ENCODE measurements at regions not wholly inside any gene's neighbourhood (a gene's known extent, or its start where the extent isn't known, plus 50 kb on each side); places are given as distances from the start of the nearest gene placed in this dataset.
"Not testable (repeated sequence)": the region's sequence is repeated elsewhere in the genome, so short reads cannot be mapped to it uniquely, and the experiment has no call there.

DNA sequence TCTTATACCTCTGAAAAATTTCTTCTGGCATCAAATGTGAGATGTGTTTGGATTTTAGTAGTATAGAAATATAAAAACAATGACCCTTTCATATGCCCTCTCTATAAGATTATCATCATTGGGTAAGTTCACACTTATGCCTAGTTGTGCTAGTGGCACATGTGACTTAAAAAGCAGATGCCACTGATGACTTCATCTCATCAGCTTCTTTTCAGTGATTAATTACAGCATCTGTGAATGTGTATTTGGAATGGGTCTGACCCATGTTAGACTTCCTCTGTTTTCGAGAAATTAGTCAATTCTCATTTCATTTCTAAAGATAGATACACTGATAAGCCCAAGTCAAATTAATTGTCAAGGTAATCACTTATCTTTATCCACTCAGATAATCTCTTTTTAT lies 698.7 kb downstream of the GABRG1 start:
- no peak for TF ChIP-seq YY1 (IDR thresholded peaks at IDR 0.05)
- TF ChIP-seq, protein P1, sequence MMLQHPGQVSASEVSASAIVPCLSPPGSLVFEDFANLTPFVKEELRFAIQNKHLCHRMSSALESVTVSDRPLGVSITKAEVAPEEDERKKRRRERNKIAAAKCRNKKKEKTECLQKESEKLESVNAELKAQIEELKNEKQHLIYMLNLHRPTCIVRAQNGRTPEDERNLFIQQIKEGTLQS (IDR thresholded peaks at IDR 0.05) = no peak
- no peak for TF ChIP-seq NR2F2 (IDR thresholded peaks at IDR 0.05)
- TF ChIP-seq, protein P2, sequence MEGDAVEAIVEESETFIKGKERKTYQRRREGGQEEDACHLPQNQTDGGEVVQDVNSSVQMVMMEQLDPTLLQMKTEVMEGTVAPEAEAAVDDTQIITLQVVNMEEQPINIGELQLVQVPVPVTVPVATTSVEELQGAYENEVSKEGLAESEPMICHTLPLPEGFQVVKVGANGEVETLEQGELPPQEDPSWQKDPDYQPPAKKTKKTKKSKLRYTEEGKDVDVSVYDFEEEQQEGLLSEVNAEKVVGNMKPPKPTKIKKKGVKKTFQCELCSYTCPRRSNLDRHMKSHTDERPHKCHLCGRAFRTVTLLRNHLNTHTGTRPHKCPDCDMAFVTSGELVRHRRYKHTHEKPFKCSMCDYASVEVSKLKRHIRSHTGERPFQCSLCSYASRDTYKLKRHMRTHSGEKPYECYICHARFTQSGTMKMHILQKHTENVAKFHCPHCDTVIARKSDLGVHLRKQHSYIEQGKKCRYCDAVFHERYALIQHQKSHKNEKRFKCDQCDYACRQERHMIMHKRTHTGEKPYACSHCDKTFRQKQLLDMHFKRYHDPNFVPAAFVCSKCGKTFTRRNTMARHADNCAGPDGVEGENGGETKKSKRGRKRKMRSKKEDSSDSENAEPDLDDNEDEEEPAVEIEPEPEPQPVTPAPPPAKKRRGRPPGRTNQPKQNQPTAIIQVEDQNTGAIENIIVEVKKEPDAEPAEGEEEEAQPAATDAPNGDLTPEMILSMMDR (IDR thresholded peaks at IDR 0.05; ENCODE audit: low read depth, low read length, missing input control) = no peak
- no peak for TF ChIP-seq TAF1 (conservative IDR thresholded peaks at IDR 0.05)
- Histone ChIP-seq H3K27ac (ENCODE audit: low read depth in 1 of 2, low read length in 2 of 2) (no peak overlapping the region), H3K27me3 (ENCODE audit: control insufficient read depth in 4 of 4, insufficient read depth in 4 of 4, low read length in 3 of 4) (no peaks in the 10 kb centered on the region), H3K9me3 (ENCODE audit: control insufficient read depth in 4 of 4, low read length in 3 of 4) (peaks cover 0 to 3% (median 0%) of the 10 kb centered on the region in 4 donors), H3K36me3 (ENCODE audit: control insufficient read depth in 4 of 4, insufficient read depth in 3 of 4, low read depth in 1 of 4, low read length in 3 of 4) (no peaks in the 10 kb centered on the region), H3K4me3 (ENCODE audit: low read depth in 1 of 3, low read length in 3 of 3) (no peak overlapping the region), H3K4me1 (ENCODE audit: control insufficient read depth in 4 of 4, insufficient read depth in 4 of 4, low read length in 3 of 4) (no peaks in the 10 kb centered on the region), H3K9ac (ENCODE audit: low read depth in 1 of 2, low read length in 2 of 2) (no peak overlapping the region)
- WGBS = 64% methylated on average over 1 of the region's 1 CpG
- DNase-seq (ENCODE audit: low spot score) = no peak

DNA sequence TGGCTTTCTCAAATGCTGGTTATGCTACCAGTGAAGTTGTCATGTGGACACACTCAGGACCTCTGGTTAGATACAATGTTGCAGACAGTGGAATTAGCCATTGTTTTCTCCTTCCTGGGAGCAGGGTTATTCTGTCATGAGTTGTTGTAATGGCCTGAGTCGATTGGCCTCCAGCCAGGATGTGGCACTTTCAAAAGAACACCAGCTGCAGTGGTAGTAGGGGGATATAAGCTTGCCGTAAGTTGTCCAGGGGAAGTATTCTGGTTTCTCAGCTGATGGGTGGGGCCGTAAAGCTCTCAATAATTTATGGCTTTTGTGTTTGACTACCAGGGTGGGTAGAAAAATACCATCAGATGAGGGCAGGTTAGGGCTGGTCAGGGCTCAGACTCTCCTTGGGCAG lies 697.5 kb upstream of the GNPDA2 start:
- H3K27ac ChIP-seq (ENCODE audit: low read depth in 1 of 2, low read length in 2 of 2) = no peak overlapping the region
- H3K36me3 ChIP-seq (ENCODE audit: control insufficient read depth in 4 of 4, insufficient read depth in 3 of 4, low read depth in 1 of 4, low read length in 3 of 4) = no peaks in the 10 kb centered on the region
- H3K9ac ChIP-seq (ENCODE audit: low read depth in 1 of 2, low read length in 2 of 2) = no peak overlapping the region
- H3K9me3 ChIP-seq (ENCODE audit: control insufficient read depth in 4 of 4, low read length in 3 of 4) = peaks cover 0 to 3% (median 0%) of the 10 kb centered on the region in 4 donors
- no peaks in the 10 kb centered on the region for H3K27me3 ChIP-seq (ENCODE audit: control insufficient read depth in 4 of 4, insufficient read depth in 4 of 4, low read length in 3 of 4)
- no peak for DNase-seq (ENCODE audit: low spot score)
- TF ChIP-seq SP1 (IDR thresholded peaks at IDR 0.05) (no peak), TAF1 (conservative IDR thresholded peaks at IDR 0.05) (no peak), YY1 (IDR thresholded peaks at IDR 0.05) (no peak), HNF4G (IDR thresholded peaks at IDR 0.05) (no peak), NR2F2 (IDR thresholded peaks at IDR 0.05) (no peak), EGR1 (IDR thresholded peaks at IDR 0.05; ENCODE audit: low read depth in 2 of 2) (no peak), FOXA1 (IDR thresholded peaks at IDR 0.05) (no peak), RXRA (IDR thresholded peaks at IDR 0.05) (no peak), RAD21 (IDR thresholded peaks at IDR 0.05) (no peak), GABPA (IDR thresholded peaks at IDR 0.05 in 1 of 2, conservative IDR thresholded peaks at IDR 0.05 in 1 of 2) (no peak)
- TF ChIP-seq, protein P1 (IDR thresholded peaks at IDR 0.05) = no peak
- TF ChIP-seq, protein P3, sequence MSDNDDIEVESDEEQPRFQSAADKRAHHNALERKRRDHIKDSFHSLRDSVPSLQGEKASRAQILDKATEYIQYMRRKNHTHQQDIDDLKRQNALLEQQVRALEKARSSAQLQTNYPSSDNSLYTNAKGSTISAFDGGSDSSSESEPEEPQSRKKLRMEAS (IDR thresholded peaks at IDR 0.05) = no peak
- TF ChIP-seq, protein P4, sequence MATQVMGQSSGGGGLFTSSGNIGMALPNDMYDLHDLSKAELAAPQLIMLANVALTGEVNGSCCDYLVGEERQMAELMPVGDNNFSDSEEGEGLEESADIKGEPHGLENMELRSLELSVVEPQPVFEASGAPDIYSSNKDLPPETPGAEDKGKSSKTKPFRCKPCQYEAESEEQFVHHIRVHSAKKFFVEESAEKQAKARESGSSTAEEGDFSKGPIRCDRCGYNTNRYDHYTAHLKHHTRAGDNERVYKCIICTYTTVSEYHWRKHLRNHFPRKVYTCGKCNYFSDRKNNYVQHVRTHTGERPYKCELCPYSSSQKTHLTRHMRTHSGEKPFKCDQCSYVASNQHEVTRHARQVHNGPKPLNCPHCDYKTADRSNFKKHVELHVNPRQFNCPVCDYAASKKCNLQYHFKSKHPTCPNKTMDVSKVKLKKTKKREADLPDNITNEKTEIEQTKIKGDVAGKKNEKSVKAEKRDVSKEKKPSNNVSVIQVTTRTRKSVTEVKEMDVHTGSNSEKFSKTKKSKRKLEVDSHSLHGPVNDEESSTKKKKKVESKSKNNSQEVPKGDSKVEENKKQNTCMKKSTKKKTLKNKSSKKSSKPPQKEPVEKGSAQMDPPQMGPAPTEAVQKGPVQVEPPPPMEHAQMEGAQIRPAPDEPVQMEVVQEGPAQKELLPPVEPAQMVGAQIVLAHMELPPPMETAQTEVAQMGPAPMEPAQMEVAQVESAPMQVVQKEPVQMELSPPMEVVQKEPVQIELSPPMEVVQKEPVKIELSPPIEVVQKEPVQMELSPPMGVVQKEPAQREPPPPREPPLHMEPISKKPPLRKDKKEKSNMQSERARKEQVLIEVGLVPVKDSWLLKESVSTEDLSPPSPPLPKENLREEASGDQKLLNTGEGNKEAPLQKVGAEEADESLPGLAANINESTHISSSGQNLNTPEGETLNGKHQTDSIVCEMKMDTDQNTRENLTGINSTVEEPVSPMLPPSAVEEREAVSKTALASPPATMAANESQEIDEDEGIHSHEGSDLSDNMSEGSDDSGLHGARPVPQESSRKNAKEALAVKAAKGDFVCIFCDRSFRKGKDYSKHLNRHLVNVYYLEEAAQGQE (IDR thresholded peaks at IDR 0.05) = no peak
- TF ChIP-seq, protein P5, sequence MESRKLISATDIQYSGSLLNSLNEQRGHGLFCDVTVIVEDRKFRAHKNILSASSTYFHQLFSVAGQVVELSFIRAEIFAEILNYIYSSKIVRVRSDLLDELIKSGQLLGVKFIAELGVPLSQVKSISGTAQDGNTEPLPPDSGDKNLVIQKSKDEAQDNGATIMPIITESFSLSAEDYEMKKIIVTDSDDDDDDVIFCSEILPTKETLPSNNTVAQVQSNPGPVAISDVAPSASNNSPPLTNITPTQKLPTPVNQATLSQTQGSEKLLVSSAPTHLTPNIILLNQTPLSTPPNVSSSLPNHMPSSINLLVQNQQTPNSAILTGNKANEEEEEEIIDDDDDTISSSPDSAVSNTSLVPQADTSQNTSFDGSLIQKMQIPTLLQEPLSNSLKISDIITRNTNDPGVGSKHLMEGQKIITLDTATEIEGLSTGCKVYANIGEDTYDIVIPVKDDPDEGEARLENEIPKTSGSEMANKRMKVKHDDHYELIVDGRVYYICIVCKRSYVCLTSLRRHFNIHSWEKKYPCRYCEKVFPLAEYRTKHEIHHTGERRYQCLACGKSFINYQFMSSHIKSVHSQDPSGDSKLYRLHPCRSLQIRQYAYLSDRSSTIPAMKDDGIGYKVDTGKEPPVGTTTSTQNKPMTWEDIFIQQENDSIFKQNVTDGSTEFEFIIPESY (IDR thresholded peaks at IDR 0.05) = no peak
- no peaks in the 10 kb centered on the region for H3K4me1 ChIP-seq (ENCODE audit: control insufficient read depth in 4 of 4, insufficient read depth in 4 of 4, low read length in 3 of 4)
- WGBS = 63% methylated on average over 3 of the region's 3 CpGs
- no peak overlapping the region for H3K4me3 ChIP-seq (ENCODE audit: low read depth in 1 of 3, low read length in 3 of 3)

DNA sequence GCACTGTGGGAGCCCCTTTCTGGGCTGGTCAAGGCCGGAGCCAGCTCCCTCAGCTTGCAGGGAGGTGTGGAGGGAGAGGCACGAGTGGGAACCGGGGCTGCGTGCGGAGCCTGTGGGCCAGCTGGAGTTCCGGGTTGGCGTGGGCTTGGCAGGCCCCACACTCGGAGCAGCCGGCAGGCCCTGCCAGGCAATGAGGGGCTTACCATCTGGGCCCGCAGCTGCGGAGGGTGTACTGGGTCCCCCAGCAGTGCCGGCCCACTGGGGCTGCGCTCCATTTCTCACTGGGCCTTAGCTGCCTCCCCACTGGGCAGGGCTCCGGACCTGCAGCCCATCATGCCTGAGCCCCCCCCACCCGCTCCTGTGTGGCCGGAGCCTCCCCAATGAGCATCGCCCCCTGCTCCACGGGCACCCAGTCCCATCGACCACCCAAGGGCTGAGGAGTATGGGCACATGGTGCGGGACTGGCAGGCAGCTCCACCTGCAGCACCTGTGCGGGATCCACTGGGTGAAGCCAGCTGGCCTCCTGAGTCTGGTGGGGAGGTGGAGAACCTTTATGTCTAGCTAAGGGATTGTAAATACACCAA lies 693.8 kb upstream of the GNPDA2 start:
- H3K4me3 ChIP-seq (ENCODE audit: low read depth in 1 of 3, low read length in 3 of 3); H3K4me1 ChIP-seq (ENCODE audit: control insufficient read depth in 4 of 4, insufficient read depth in 4 of 4, low read length in 3 of 4); H3K9ac ChIP-seq (ENCODE audit: low read depth in 1 of 2, low read length in 2 of 2); H3K27me3 ChIP-seq (ENCODE audit: control insufficient read depth in 4 of 4, insufficient read depth in 4 of 4, low read length in 3 of 4); H3K36me3 ChIP-seq (ENCODE audit: control insufficient read depth in 4 of 4, insufficient read depth in 3 of 4, low read depth in 1 of 4, low read length in 3 of 4); DNase-seq (ENCODE audit: low spot score); H3K9me3 ChIP-seq (ENCODE audit: control insufficient read depth in 4 of 4, low read length in 3 of 4); H3K27ac ChIP-seq (ENCODE audit: low read depth in 1 of 2, low read length in 2 of 2): not testable (repeated sequence)
- 90% methylated on average over 21 of the region's 21 CpGs for WGBS

Measured in liver (tissue), 8 donors.